ENCODE measurements at regions not wholly inside any gene's neighbourhood (a gene's known extent, or its start where the extent isn't known, plus 50 kb on each side); places are given as distances from the start of the nearest gene placed in this dataset.
"Not testable (repeated sequence)": the region's sequence is repeated elsewhere in the genome, so short reads cannot be mapped to it uniquely, and the experiment has no call there.

GRCh38 chr16:22584459-22584858 is 73.8 kb downstream of the NPIPB5 start:
- H3K27me3 ChIP-seq (ENCODE audit: control insufficient read depth, insufficient read depth, low read length); H2AK9ac ChIP-seq (replicated peaks; ENCODE audit: low read depth, low read length, poor library complexity); CTCF ChIA-PET; H3K27ac ChIP-seq (ENCODE audit: insufficient read depth, low read length); H4K20me1 ChIP-seq (ENCODE audit: insufficient read depth, low read length); dilution Hi-C loops (cut with HindIII; ENCODE audit: low sequenced_read_pairs, unreplicated experiment); H3K56ac ChIP-seq (ENCODE audit: extremely low read depth, insufficient read depth, low read length); POLR2A ChIA-PET (ENCODE audit: unreplicated experiment); H3K79me1 ChIP-seq (ENCODE audit: low read depth in 1 of 2, low read length in 2 of 2); H4K8ac ChIP-seq (ENCODE audit: low read depth in 2 of 2, low read length in 2 of 2); H3K9me3 ChIP-seq (ENCODE audit: control insufficient read depth, insufficient read depth, low read length); H3K4me3 ChIP-seq (ENCODE audit: insufficient read depth, low read depth, low read length); H2AK5ac ChIP-seq (ENCODE audit: low read depth, low read length); H3K9ac ChIP-seq (ENCODE audit: low read depth, low read length); H2BK5ac ChIP-seq (ENCODE audit: low read depth, low read length, poor library complexity, severe bottlenecking); BruUV-seq (replicated peaks); H3K23ac ChIP-seq (ENCODE audit: low read depth, low read length); H3K36me3 ChIP-seq (ENCODE audit: control insufficient read depth, insufficient read depth, low read length); H3K4me1 ChIP-seq (ENCODE audit: control insufficient read depth, insufficient read depth, low read length); ATAC-seq (ENCODE audit: low read depth); H2AFZ ChIP-seq (replicated peaks; ENCODE audit: low read length, poor library complexity); H3K4ac ChIP-seq (ENCODE audit: low read depth, low read length); H3K18ac ChIP-seq (ENCODE audit: low read depth, low read length); H2BK15ac ChIP-seq (ENCODE audit: low read depth, low read length); H3K4me2 ChIP-seq (ENCODE audit: low read depth, low read length); H3K9me1 ChIP-seq (ENCODE audit: insufficient read depth, low read length); DNase-seq; H3K14ac ChIP-seq (replicated peaks; ENCODE audit: low read depth, low read length); H2BK20ac ChIP-seq (ENCODE audit: low read depth, low read length); intact Hi-C loops (cut with micrococcal nuclease); in situ Hi-C loops (cut with MboI; ENCODE audit: low sequenced_read_pairs); H4K5ac ChIP-seq (ENCODE audit: low read depth, low read length); H4K91ac ChIP-seq (ENCODE audit: insufficient read depth, low read depth, low read length): not testable (repeated sequence)
- peak overlapping the region; percentile 32; the same call in 1 of the 2 replicates for H2BK120ac ChIP-seq (ENCODE audit: low read depth, low read length)
- WGBS, 2 experiments (ENCODE audit: extremely low coverage in 2 of 2, insufficient read length in 1 of 2), result no CpG with 5 or more reads among the region's 3 CpGs

- H3K9me1 ChIP-seq (ENCODE audit: insufficient read depth, low read length); dilution Hi-C loops (cut with HindIII; ENCODE audit: low sequenced_read_pairs, unreplicated experiment); H3K4ac ChIP-seq (ENCODE audit: low read depth, low read length); H3K9me3 ChIP-seq (ENCODE audit: control insufficient read depth, insufficient read depth, low read length); H2BK5ac ChIP-seq (ENCODE audit: low read depth, low read length, poor library complexity, severe bottlenecking); POLR2A ChIA-PET (ENCODE audit: unreplicated experiment); H3K27ac ChIP-seq (ENCODE audit: insufficient read depth, low read length); in situ Hi-C loops (cut with MboI; ENCODE audit: low sequenced_read_pairs); H3K4me1 ChIP-seq (ENCODE audit: control insufficient read depth, insufficient read depth, low read length); H2AK5ac ChIP-seq (ENCODE audit: low read depth, low read length); H4K5ac ChIP-seq (ENCODE audit: low read depth, low read length); H2AFZ ChIP-seq (replicated peaks; ENCODE audit: low read length, poor library complexity); H2BK120ac ChIP-seq (ENCODE audit: low read depth, low read length); H3K56ac ChIP-seq (ENCODE audit: extremely low read depth, insufficient read depth, low read length); H3K14ac ChIP-seq (replicated peaks; ENCODE audit: low read depth, low read length); H3K27me3 ChIP-seq (ENCODE audit: control insufficient read depth, insufficient read depth, low read length); CTCF ChIA-PET; H4K8ac ChIP-seq (ENCODE audit: low read depth in 2 of 2, low read length in 2 of 2); H2AK9ac ChIP-seq (replicated peaks; ENCODE audit: low read depth, low read length, poor library complexity); H3K79me1 ChIP-seq (ENCODE audit: low read depth in 1 of 2, low read length in 2 of 2); H3K4me3 ChIP-seq (ENCODE audit: insufficient read depth, low read depth, low read length); H3K18ac ChIP-seq (ENCODE audit: low read depth, low read length); BruUV-seq (replicated peaks); H2BK15ac ChIP-seq (ENCODE audit: low read depth, low read length); H4K20me1 ChIP-seq (ENCODE audit: insufficient read depth, low read length); H2BK20ac ChIP-seq (ENCODE audit: low read depth, low read length); intact Hi-C loops (cut with micrococcal nuclease); H3K23ac ChIP-seq (ENCODE audit: low read depth, low read length); H3K9ac ChIP-seq (ENCODE audit: low read depth, low read length); H4K91ac ChIP-seq (ENCODE audit: insufficient read depth, low read depth, low read length); H3K36me3 ChIP-seq (ENCODE audit: control insufficient read depth, insufficient read depth, low read length); H3K4me2 ChIP-seq (ENCODE audit: low read depth, low read length); DNase-seq: not testable (repeated sequence)
- peak; percentile 6 for ATAC-seq (ENCODE audit: low read depth)
- no CpG with 5 or more reads among the region's 5 CpGs for whole genome bisulfite sequencing, 2 experiments (ENCODE audit: extremely low coverage in 2 of 2, insufficient read length in 1 of 2)
Measured at GRCh38 chr16:22584941-22585340, 74.2 kb downstream of the NPIPB5 start.
